Adrenal gland (tissue), 9 donors: ENCODE measurements at regions not wholly inside any gene's neighbourhood (a gene's known extent, or its start where the extent isn't known, plus 50 kb on each side); places are given as distances from the start of the nearest gene placed in this dataset.

Experiments
- DNase-seq, 7 donors: peaks; one replicate each; pipeline ENCODE4 v3.0.0-alpha.2; 2019 to 2020
- H3K27ac ChIP-seq, 5 donors: fragments of 200-600 bp; sonication (generic) in 4 of 5; 1 replicate in 3 of 5; 2 replicates in 2 of 5; pipeline versions ENCODE4 v1.5.1 to v1.8.0; 2016 to 2020; ENCODE audit warnings: mild to moderate bottlenecking in 1 of 5
- H3K27me3 ChIP-seq: fragments of 200-600 bp; 2 replicates; pipeline ENCODE4 v1.8.0; 2021
- H3K36me3 ChIP-seq, 2 donors: fragments of 200-600 bp; replicated peaks in 1 of 2; 1 replicate in 1 of 2; 2 replicates in 1 of 2; pipeline versions ENCODE4 v1.5.1 to v1.8.0; 2018 to 2022
- H3K4me1 ChIP-seq, 2 donors: fragments of 200-600 bp; replicated peaks in 1 of 2; 1 replicate in 1 of 2; 2 replicates in 1 of 2; pipeline versions ENCODE4 v1.5.1 to v1.8.0; 2018 to 2021
- H3K4me3 ChIP-seq, 4 donors: fragments of 200-600 bp; sonication (generic) in 3 of 4; one replicate each; pipeline ENCODE4 v1.5.1; 2016 to 2018
- H3K9me3 ChIP-seq, 3 donors: fragments of 200-600 bp; sonication (generic) in 1 of 3; replicated peaks in 1 of 3; 1 replicate in 2 of 3; 2 replicates in 1 of 3; pipeline versions ENCODE4 v1.5.1 to v1.8.0; 2016 to 2021
- CTCF ChIP-seq, 6 experiments: fragments of 450-650 bp in 4 of 6; fragments of 200-600 bp in 2 of 6; sonication (generic) in 1 of 6; IDR thresholded peaks; 1 replicate in 5 of 6; 2 replicates in 1 of 6; pipeline versions ENCODE4 v1.5.1 to v1.8.0; 2016 to 2021; ENCODE audit warnings: antibody characterized with exemption in 6 of 6, mild to moderate bottlenecking in 2 of 6, moderate library complexity in 1 of 6
- POLR2A ChIP-seq, 2 donors: fragments of 450-650 bp; IDR thresholded peaks; one replicate each; pipeline ENCODE4 v1.6.1; 2017; ENCODE audit warnings: antibody characterized with exemption in 2 of 2, mild to moderate bottlenecking in 2 of 2, moderate library complexity in 1 of 2
- WGBS, 4 donors: extraction: QIAGEN DNeasy Blood & Tissue Kit in 2 of 4; methylation state at CpG; one replicate each; pipeline versions ENCODE4 v1.1.5 to v1.1.7; 2013 to 2017; 5-methylcytosine and 5-hydroxymethylcytosine counted together
- intact Hi-C, 2 donors: fragments of 100-400 bp; cut with DNase I; formaldehyde crosslinking; loops; one replicate each; pipeline versions ENCODE4 v1.14.1 to v1.15.0; 2022 to 2023
- donor health status: healthy with polysubstance abuse.
- donor health status: Bipolar disorder and iron deficiency.
- donor health status: DM: yes; HTN: yes; CAD: no.
- donor health status: DM: no; HTN: no; CAD: no.
- donor health status: DM: no; HTN: no; CAD: no.

GRCh38 chr3:106616556-106616955, 747.7 kb upstream of the CBLB start:
- Histone ChIP-seq H3K36me3 (no peaks in the 10 kb centered on the region), H3K4me3 (no peak overlapping the region), H3K4me1 (no peaks in the 10 kb centered on the region), H3K9me3 (no peaks in the 10 kb centered on the region), H3K27ac (no peak overlapping the region), H3K27me3 (no peaks in the 10 kb centered on the region)
- 80 to 86% (median 83%) methylated on average over 3 of the region's 3 CpGs for WGBS, 4 donors
- intact Hi-C loops: no loop called here
- no peak for TF ChIP-seq CTCF (IDR thresholded peaks at IDR 0.05)
- TF ChIP-seq POLR2A (IDR thresholded peaks at IDR 0.05): no peak
- no peak for DNase-seq

GRCh38 chr3:106617276-106617675, 748.5 kb upstream of the CBLB start:
- DNase-seq: no peak
- intact Hi-C loops: no loop called here
- H3K9me3 ChIP-seq: no peaks in the 10 kb centered on the region
- H3K36me3 ChIP-seq: no peaks in the 10 kb centered on the region
- TF ChIP-seq POLR2A (IDR thresholded peaks at IDR 0.05) (no peak), CTCF (IDR thresholded peaks at IDR 0.05) (no peak)
- no peaks in the 10 kb centered on the region for H3K4me1 ChIP-seq
- no peak overlapping the region for H3K27ac ChIP-seq
- H3K4me3 ChIP-seq: no peak overlapping the region
- H3K27me3 ChIP-seq: no peaks in the 10 kb centered on the region
- WGBS, 4 donors: 69 to 74% (median 72%) methylated on average over 2 of the region's 2 CpGs

DNA sequence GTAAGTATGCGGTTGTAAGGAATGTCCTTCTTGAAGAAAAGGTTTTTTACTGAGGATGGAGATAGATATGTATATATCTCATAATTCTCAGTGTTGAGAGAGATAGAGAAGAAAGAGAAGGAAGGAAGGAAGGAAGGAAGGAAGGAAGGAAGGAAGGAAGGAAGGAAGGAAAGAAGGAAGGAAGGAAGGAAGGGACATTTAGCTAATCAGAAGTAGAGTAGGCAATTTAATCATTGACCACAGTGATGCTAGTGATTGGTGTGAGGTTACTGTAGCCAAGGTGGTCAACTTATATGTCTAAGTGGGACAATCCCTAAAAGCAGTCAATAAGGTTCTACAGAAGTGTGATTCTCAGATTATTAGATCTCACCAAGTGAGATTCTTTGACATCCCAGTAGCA, 751.8 kb upstream of the CBLB start:
- intact Hi-C loops: no loop called here
- Histone ChIP-seq H3K4me3 (no peak overlapping the region), H3K9me3 (no peaks in the 10 kb centered on the region), H3K4me1 (no peaks in the 10 kb centered on the region), H3K36me3 (no peaks in the 10 kb centered on the region), H3K27ac (no peak overlapping the region), H3K27me3 (no peaks in the 10 kb centered on the region)
- WGBS, 4 donors: 88 to 97% (median 90%) methylated on average over 1 of the region's 1 CpG
- TF ChIP-seq CTCF (IDR thresholded peaks at IDR 0.05) (no peak), POLR2A (IDR thresholded peaks at IDR 0.05) (no peak)
- DNase-seq: no peak

GRCh38 chr3:106624154-106624553, 753.1 kb upstream of the CCDC54 start:
- no peak overlapping the region for H3K27ac ChIP-seq
- H3K27me3 ChIP-seq: no peaks in the 10 kb centered on the region
- H3K4me1 ChIP-seq: no peaks in the 10 kb centered on the region
- intact Hi-C loops: no loop called here
- no peak for DNase-seq
- no peaks in the 10 kb centered on the region for H3K36me3 ChIP-seq
- no peaks in the 10 kb centered on the region for H3K9me3 ChIP-seq
- TF ChIP-seq POLR2A (IDR thresholded peaks at IDR 0.05): no peak
- no peak for TF ChIP-seq CTCF (IDR thresholded peaks at IDR 0.05)
- H3K4me3 ChIP-seq: no peak overlapping the region
- WGBS, 4 donors: 78 to 95% (median 90%) methylated on average over 1 of the region's 1 CpG
